ENCODE measurements at regions not wholly inside any gene's neighbourhood (a gene's known extent, or its start where the extent isn't known, plus 50 kb on each side); places are given as distances from the start of the nearest gene placed in this dataset.

GRCh38 chr1:221925947-221926346 lies 184.1 kb upstream of the DUSP10 start:
- Mint-ChIP-seq H3K36me3 (ENCODE audit: low read depth) (no peaks in the 10 kb centered on the region), H3K27ac (ENCODE audit: unreplicated experiment) (no peak overlapping the region), H3K4me3 (ENCODE audit: unreplicated experiment) (no peak overlapping the region), H3K9me3 (ENCODE audit: low read depth) (peaks cover 12% of the 10 kb centered on the region), H3K4me1 (ENCODE audit: low read depth) (no peaks in the 10 kb centered on the region), H3K27me3 (ENCODE audit: low read depth) (peaks cover 5% of the 10 kb centered on the region)
- no peak for TF ChIP-seq CTCF (IDR thresholded peaks at IDR 0.05)
- DNase-seq (ENCODE audit: low spot score): no peak

- Mint-ChIP-seq H3K4me1 (ENCODE audit: low read depth) (no peaks in the 10 kb centered on the region), H3K4me3 (ENCODE audit: unreplicated experiment) (no peak overlapping the region), H3K36me3 (ENCODE audit: low read depth) (no peaks in the 10 kb centered on the region), H3K9me3 (ENCODE audit: low read depth) (no peaks in the 10 kb centered on the region), H3K27me3 (ENCODE audit: low read depth) (peaks cover 5% of the 10 kb centered on the region), H3K27ac (ENCODE audit: unreplicated experiment) (no peak overlapping the region)
- no peak for TF ChIP-seq CTCF (IDR thresholded peaks at IDR 0.05)
- DNase-seq (ENCODE audit: low spot score): no peak
Measured at GRCh38 chr1:221923929-221924598, 182.2 kb upstream of the DUSP10 start.

GRCh38 chr1:221921936-221922335 lies 180.0 kb upstream of the DUSP10 start:
- Mint-ChIP-seq H3K9me3 (ENCODE audit: low read depth) (no peaks in the 10 kb centered on the region), H3K27ac (ENCODE audit: unreplicated experiment) (no peak overlapping the region), H3K36me3 (ENCODE audit: low read depth) (no peaks in the 10 kb centered on the region), H3K4me3 (ENCODE audit: unreplicated experiment) (no peak overlapping the region), H3K4me1 (ENCODE audit: low read depth) (no peaks in the 10 kb centered on the region), H3K27me3 (ENCODE audit: low read depth) (peaks cover 6% of the 10 kb centered on the region)
- TF ChIP-seq CTCF (IDR thresholded peaks at IDR 0.05): no peak
- no peak for DNase-seq (ENCODE audit: low spot score)

- DNase-seq (ENCODE audit: low spot score): no peak
- peaks cover 21% of the 10 kb centered on the region for H3K27me3 Mint-ChIP-seq (ENCODE audit: low read depth)
- H3K4me1 Mint-ChIP-seq (ENCODE audit: low read depth): no peaks in the 10 kb centered on the region
- no peaks in the 10 kb centered on the region for H3K36me3 Mint-ChIP-seq (ENCODE audit: low read depth)
- H3K27ac Mint-ChIP-seq (ENCODE audit: unreplicated experiment): no peak overlapping the region
- no peak for TF ChIP-seq CTCF (IDR thresholded peaks at IDR 0.05)
- H3K9me3 Mint-ChIP-seq (ENCODE audit: low read depth): no peaks in the 10 kb centered on the region
- H3K4me3 Mint-ChIP-seq (ENCODE audit: unreplicated experiment): no peak overlapping the region
Measured at GRCh38 chr1:221919743-221920142, 177.9 kb upstream of the DUSP10 start.

GRCh38 chr1:221919341-221919740 lies 177.5 kb upstream of the DUSP10 start:
- Mint-ChIP-seq H3K27me3 (ENCODE audit: low read depth) (peaks cover 23% of the 10 kb centered on the region), H3K36me3 (ENCODE audit: low read depth) (no peaks in the 10 kb centered on the region), H3K4me1 (ENCODE audit: low read depth) (no peaks in the 10 kb centered on the region), H3K4me3 (ENCODE audit: unreplicated experiment) (no peak overlapping the region), H3K27ac (ENCODE audit: unreplicated experiment) (no peak overlapping the region), H3K9me3 (ENCODE audit: low read depth) (no peaks in the 10 kb centered on the region)
- no peak for TF ChIP-seq CTCF (IDR thresholded peaks at IDR 0.05)
- no peak for DNase-seq (ENCODE audit: low spot score)

Data from chondrocyte (in vitro differentiated cells).